ENCODE measurements at regions not wholly inside any gene's neighbourhood (a gene's known extent, or its start where the extent isn't known, plus 50 kb on each side); places are given as distances from the start of the nearest gene placed in this dataset.

GRCh38 chr2:230600285-230600684 lies 112.4 kb upstream of the CAB39 start:
- TF ChIP-seq CTCF (conservative IDR thresholded peaks at IDR 0.05; ENCODE audit: low read depth, low read length) (no peak), EZH2 (IDR thresholded peaks at IDR 0.05; ENCODE audit: low read length, unreplicated experiment) (no peak), EZH2phosphoT487 (IDR thresholded peaks at IDR 0.05; ENCODE audit: borderline replicate concordance, low read length) (no peak)
